Memory B cell (primary cell): ENCODE measurements at regions not wholly inside any gene's neighbourhood (a gene's known extent, or its start where the extent isn't known, plus 50 kb on each side); places are given as distances from the start of the nearest gene placed in this dataset.

ENCODE experiments used
- ATAC-seq: fragments of 150-1000 bp; cut with Tn5 transposase; 2 replicates; pipeline ENCODE4 v1.10.0; 2021; ENCODE audit warnings: low read depth, mild to moderate bottlenecking, moderate library complexity
- DNase-seq, 2 donors: peaks; one replicate each; pipeline ENCODE4 v3.0.0; 2022; ENCODE audit warnings: low spot score in 2 of 2
- H3K27ac Mint-ChIP-seq: one replicate; pipeline ENCODE4 v1.8.0; 2022; ENCODE audit warnings: mild to moderate bottlenecking, moderate library complexity, mixed read lengths
- H3K27me3 Mint-ChIP-seq: one replicate; pipeline ENCODE4 v1.8.0; 2022; ENCODE audit warnings: mixed read lengths
- H3K36me3 Mint-ChIP-seq: one replicate; pipeline ENCODE4 v1.8.0; 2022; ENCODE audit warnings: mild to moderate bottlenecking, mixed read lengths
- H3K4me1 Mint-ChIP-seq: one replicate; pipeline ENCODE4 v1.8.0; 2022; ENCODE audit warnings: mixed read lengths
- H3K4me3 Mint-ChIP-seq: one replicate; pipeline ENCODE4 v1.8.0; 2022; ENCODE audit warnings: mild to moderate bottlenecking, moderate library complexity, mixed read lengths
- H3K9me3 Mint-ChIP-seq: one replicate; pipeline ENCODE4 v1.8.0; 2022; ENCODE audit warnings: mixed read lengths

DNA sequence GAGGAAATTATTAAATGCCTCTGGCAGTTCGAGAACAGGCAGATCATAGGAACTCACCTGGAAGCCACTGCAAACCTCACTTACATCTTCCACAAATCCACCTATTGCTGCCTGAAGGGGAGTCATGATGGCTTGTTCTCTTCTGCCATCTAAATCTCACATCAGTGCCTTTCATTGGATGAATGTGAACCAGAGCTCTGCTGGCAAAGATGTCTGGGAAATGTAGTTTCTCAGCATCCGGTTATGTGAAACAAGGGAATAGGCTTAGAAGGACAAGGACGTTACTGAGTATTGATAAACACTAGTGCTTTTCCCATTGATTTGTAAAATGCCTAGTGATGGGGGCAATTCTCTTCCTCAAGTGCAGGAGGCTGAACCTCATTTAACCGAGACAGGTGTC lies 483.3 kb downstream of the ARHGEF28 start:
- Mint-ChIP-seq H3K36me3 (no peaks in the 10 kb centered on the region), H3K4me3 (no peak overlapping the region), H3K4me1 (no peaks in the 10 kb centered on the region), H3K27me3 (peaks cover 9% of the 10 kb centered on the region), H3K27ac (no peak overlapping the region), H3K9me3 (no peaks in the 10 kb centered on the region)
- no peak for ATAC-seq
- no peak for DNase-seq

DNA sequence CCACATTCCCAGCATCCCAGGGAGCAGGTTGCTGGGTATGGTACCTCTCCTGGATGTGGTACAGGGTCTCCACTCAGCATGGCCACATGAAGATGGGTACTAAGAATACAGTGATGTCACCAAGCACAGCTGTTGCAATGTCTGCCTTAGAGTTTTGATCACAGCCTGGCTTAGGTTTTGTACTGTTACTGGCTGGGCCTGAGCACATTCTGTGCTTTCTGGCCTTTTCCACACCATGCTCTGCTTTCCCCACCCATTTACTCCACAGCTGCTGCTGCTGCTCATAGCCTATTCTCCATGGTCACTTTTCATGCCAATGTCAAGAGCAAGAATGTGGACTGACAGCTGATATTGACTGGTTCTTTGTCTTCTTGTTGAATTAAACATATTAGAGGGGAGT lies 481.9 kb downstream of the ARHGEF28 start:
- H3K9me3 Mint-ChIP-seq = no peaks in the 10 kb centered on the region
- no peak overlapping the region for H3K4me3 Mint-ChIP-seq
- DNase-seq = no peak
- no peak overlapping the region for H3K27ac Mint-ChIP-seq
- no peaks in the 10 kb centered on the region for H3K36me3 Mint-ChIP-seq
- H3K27me3 Mint-ChIP-seq = peaks cover 13% of the 10 kb centered on the region
- no peak for ATAC-seq
- H3K4me1 Mint-ChIP-seq = no peaks in the 10 kb centered on the region

DNA sequence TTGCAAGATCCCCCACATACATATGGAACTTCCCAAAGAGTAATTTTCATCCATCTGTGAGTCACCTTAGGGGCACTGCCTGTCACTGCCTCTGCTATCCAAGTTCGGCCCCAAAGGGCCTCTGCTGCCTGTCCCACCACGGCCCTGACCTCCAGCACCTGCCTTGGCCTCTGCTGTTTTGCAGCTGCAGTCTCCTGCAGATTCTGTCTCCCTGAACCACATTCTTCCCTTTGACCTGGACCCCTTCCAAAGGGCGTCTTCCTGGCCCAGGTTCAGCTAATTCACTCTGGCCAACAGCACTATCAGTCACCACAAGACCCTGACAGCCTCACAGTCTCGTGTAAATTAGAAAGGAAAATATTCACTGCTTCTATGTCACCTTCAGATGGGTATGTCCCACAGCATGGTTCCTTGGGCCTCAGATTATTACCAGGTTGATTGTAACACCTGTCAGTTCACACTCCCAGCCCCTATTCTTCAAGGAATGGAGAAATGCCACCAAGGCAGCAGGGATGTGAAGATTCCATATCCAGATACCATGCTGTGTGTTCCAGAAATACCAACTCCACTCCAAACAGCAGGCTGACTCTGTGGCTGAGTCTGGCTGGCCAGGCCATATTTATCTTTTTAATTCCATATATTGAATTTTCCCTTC lies 479.3 kb downstream of the ARHGEF28 start:
- Mint-ChIP-seq H3K4me1 (no peaks in the 10 kb centered on the region), H3K9me3 (no peaks in the 10 kb centered on the region), H3K4me3 (no peak overlapping the region), H3K27me3 (peaks cover 13% of the 10 kb centered on the region), H3K36me3 (no peaks in the 10 kb centered on the region), H3K27ac (no peak overlapping the region)
- ATAC-seq (no peak), DNase-seq (no peak)

DNA sequence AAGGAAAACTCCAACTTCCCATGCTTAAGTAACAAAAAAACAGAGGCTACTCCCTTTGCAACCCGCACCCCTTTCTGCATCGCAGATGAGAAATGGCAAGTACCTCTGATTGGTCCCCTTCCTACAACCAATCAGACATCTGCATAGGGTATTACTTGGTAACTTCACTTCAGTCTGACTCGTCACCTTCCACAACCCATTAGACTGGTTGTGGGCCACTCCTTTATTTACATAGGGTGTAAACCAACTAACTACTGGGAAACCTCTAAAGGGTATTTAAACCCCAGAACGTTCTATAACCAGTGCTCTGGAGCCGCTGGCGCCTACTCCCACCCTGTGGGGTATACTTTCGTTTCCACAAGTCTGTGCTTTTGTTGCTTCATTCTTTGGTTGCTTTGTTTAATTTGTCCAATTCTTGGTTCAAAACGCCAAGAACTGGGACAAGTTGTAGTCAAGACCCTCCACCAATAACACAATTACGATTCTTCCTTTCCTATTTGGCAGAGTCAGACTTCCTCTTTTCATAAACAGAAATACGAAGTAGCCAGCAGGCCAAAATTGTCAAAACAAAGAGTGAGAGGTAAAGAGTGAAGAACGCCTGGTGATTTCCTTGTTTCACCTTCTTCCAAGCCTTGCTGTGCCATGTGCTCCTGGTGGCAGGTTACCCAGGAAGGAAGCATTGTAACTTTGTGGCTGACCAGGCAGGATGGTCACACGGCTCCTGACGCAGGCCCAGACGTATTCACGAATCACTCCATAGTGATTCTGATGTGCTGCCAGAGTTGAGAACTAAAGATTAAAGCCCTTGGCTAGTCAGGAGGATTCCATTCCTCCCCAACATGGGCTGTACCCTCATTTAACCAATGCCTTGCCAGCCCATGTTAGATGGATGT lies 477.4 kb downstream of the ARHGEF28 start:
- no peak for DNase-seq
- H3K27ac Mint-ChIP-seq = no peak overlapping the region
- no peaks in the 10 kb centered on the region for H3K4me1 Mint-ChIP-seq
- no peaks in the 10 kb centered on the region for H3K36me3 Mint-ChIP-seq
- no peak overlapping the region for H3K4me3 Mint-ChIP-seq
- no peaks in the 10 kb centered on the region for H3K9me3 Mint-ChIP-seq
- peaks cover 11% of the 10 kb centered on the region for H3K27me3 Mint-ChIP-seq
- ATAC-seq = no peak

DNA sequence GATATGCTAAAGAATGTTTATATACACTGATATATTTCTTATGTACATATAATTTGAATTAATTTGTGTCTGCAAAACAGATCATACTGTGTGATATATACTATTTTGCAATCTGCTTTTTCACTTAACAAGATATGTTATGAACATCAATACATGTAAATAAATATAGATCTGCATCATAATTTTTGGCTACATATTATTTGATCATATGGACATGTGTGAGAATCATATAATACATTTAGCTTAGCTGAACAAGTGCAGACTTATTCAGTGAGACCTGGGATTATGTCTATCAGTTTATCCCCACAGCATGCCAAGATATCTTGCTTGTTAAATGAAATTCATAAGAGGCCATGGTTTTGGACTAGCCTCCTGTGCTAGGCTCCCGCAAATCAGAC lies 474.3 kb downstream of the ARHGEF28 start:
- Mint-ChIP-seq H3K36me3 (no peaks in the 10 kb centered on the region), H3K4me1 (no peaks in the 10 kb centered on the region), H3K4me3 (no peak overlapping the region), H3K27ac (no peak overlapping the region), H3K9me3 (no peaks in the 10 kb centered on the region), H3K27me3 (peaks cover 3% of the 10 kb centered on the region)
- ATAC-seq = no peak
- DNase-seq = no peak

DNA sequence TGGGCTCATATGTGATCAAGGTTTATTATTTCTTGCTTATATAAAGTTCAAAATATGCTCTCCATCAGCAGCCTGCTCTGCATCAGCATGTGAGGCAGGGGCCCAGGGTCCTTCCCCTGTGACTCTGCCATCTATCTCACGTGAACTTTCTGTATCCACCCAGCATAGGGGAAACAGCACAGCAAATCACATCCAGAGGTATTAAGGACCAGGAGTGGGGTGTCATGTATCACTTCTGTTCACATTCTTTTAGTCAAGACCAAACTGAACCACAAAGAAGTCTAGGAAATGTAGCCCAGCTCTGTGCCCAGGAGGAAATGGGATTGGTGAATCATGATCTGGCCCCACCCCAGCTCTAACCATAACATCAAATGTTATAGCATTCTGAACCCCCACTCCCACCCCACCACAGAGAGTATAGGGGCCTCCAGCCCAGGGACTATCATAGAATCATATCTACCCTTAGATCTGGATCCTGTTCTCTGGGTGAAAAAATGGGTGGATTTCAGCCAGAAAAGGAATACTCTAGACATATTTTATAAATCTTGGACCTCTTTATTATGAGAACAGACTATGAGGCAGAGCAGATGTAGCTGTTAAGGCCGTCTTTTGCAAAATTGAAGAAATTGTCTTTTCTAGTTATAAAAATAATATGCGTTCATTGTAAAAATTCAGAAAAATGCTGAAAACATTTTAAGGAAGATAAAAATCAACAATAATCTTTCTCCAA lies 473.7 kb downstream of the ARHGEF28 start:
- no peaks in the 10 kb centered on the region for H3K4me1 Mint-ChIP-seq
- ATAC-seq (no peak), DNase-seq (no peak)
- H3K9me3 Mint-ChIP-seq = no peaks in the 10 kb centered on the region
- no peak overlapping the region for H3K27ac Mint-ChIP-seq
- no peaks in the 10 kb centered on the region for H3K36me3 Mint-ChIP-seq
- no peak overlapping the region for H3K4me3 Mint-ChIP-seq
- peaks cover 3% of the 10 kb centered on the region for H3K27me3 Mint-ChIP-seq

DNA sequence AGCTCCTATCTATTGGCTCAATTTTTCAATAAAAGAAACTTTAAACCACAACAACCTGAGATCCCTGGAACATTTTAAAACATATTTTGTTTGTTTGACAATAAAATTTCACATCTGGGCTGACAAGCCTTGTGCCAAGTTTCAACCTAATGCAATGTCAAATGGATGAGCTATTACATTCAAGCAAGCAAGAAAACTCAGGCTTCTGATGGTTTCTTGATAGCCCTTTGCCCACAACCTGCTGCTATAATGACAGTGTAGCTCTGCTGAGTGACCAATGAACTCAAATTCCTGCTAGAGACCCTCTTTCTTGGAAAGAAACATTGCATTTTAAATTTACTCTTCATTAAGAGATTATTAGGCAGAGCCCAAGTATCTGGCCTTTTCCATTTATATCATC lies 472.9 kb downstream of the ARHGEF28 start:
- peaks cover 3% of the 10 kb centered on the region for H3K27me3 Mint-ChIP-seq
- H3K9me3 Mint-ChIP-seq = no peaks in the 10 kb centered on the region
- no peak overlapping the region for H3K4me3 Mint-ChIP-seq
- DNase-seq = no peak
- no peaks in the 10 kb centered on the region for H3K36me3 Mint-ChIP-seq
- no peak overlapping the region for H3K27ac Mint-ChIP-seq
- no peaks in the 10 kb centered on the region for H3K4me1 Mint-ChIP-seq
- no peak for ATAC-seq

DNA sequence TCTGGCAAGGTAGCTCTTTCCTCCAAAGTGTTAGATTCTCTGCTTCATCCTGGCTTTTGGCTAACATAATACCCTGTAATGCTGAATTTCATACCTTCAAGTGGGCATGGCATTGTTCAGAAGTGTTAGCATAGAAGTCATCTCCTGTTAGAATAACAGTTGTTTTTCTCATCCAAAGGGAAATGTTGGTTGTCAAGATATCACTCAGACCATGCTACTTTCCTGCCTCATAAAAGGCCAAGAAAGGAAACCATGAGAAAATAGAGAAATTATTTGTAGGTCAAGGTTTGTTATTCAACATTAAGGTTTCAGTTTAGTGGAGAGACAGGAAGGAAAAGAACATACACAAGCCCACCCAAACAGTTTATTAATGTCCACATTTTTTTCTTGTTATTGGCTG lies 472.5 kb downstream of the ARHGEF28 start:
- Mint-ChIP-seq H3K27ac (no peak overlapping the region), H3K36me3 (no peaks in the 10 kb centered on the region), H3K4me3 (no peak overlapping the region), H3K4me1 (no peaks in the 10 kb centered on the region), H3K27me3 (peaks cover 1% of the 10 kb centered on the region), H3K9me3 (no peaks in the 10 kb centered on the region)
- ATAC-seq = no peak
- DNase-seq = no peak

DNA sequence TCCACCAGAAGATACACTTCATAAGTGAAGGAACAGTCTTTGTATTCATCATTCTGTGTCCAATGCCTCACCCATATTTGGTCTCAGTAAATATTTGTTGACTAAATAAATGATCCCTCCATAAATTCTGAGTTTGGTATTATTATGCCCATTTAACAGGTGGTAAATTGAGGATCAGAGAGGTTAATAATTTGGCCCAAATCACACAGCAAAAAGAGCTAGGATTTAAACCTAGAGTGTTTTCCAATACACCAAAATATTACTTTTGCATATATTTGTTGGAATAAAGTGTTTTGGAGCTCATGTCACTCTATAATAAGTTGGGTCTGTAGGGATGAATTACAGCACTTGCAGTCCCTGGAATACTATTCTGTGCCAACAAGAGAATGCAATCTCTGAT lies 470.3 kb downstream of the ARHGEF28 start:
- Mint-ChIP-seq H3K4me3 (no peak overlapping the region), H3K36me3 (no peaks in the 10 kb centered on the region), H3K4me1 (no peaks in the 10 kb centered on the region), H3K9me3 (no peaks in the 10 kb centered on the region), H3K27me3 (no peaks in the 10 kb centered on the region), H3K27ac (no peak overlapping the region)
- DNase-seq (no peak), ATAC-seq (no peak)

DNA sequence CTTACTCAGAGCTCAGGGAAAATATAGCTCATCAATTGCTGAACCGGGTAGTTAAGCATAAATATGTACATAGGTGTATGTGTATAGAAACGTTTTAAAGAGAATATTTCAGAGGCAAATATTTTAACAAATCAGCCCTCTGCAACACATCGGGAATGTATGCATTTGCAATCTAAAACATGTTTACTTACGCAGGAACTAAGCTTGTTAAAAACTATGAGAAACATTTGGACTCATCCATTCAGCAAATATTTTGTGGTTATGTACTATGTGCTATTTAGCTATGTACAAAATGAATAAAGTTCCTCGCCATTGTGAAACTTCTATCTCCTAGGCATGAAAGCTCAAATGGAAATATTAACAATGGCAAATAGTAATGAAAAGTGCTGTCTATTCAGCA lies 469.9 kb downstream of the ARHGEF28 start:
- ATAC-seq (no peak), DNase-seq (no peak)
- H3K27me3 Mint-ChIP-seq = no peaks in the 10 kb centered on the region
- no peaks in the 10 kb centered on the region for H3K9me3 Mint-ChIP-seq
- no peak overlapping the region for H3K27ac Mint-ChIP-seq
- no peaks in the 10 kb centered on the region for H3K4me1 Mint-ChIP-seq
- no peaks in the 10 kb centered on the region for H3K36me3 Mint-ChIP-seq
- H3K4me3 Mint-ChIP-seq = no peak overlapping the region

DNA sequence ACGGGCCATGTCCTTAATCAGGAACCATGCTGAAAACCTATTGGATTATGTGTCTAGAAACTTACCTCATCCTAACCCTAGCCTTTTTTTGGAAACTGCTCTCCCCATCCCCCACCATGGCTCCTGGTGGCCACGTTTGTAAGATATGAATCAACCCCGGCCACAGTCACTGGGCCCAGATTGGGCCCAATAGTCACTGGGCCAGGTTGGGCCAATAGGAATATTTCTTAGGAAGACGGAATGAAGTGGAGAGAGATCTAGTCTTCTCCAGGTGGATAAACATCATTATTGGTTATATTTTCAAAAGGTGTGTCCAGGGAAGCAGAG lies 468.7 kb downstream of the ARHGEF28 start:
- Mint-ChIP-seq H3K36me3 (no peaks in the 10 kb centered on the region), H3K27ac (no peak overlapping the region), H3K27me3 (no peaks in the 10 kb centered on the region), H3K4me3 (no peak overlapping the region), H3K4me1 (no peaks in the 10 kb centered on the region), H3K9me3 (no peaks in the 10 kb centered on the region)
- DNase-seq (no peak), ATAC-seq (no peak)

DNA sequence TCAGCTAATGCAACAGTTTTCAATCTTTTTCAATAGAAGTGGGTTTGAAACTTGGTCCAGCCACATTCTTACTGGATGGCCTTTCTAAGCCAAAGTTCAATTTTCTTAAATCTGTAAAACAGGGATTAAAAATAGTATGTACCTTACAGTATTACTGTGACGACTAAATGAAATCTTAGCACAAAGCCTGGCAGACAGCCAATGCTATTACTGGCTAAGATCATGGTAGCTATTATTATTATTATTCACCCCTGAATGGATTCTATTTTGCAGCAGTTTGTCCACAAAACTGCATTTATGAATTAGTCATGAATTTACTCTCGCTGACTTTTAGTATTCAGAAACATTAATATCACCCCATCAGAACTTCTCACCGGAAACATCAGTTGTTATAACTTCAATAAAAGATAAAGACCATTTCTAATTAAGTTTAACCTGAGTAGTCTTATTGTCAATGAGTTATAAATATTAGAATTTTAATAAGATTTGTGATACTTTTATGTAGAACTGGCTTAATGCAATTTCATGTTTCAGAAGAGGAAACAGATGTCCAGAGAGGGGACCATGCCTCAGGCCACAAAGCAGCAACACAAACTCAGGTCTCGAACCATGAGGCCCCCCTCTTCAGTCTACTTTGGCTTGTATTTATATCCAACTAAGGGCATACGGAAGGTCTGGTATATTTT lies 468.2 kb downstream of the ARHGEF28 start:
- H3K4me1 Mint-ChIP-seq = no peaks in the 10 kb centered on the region

DNA sequence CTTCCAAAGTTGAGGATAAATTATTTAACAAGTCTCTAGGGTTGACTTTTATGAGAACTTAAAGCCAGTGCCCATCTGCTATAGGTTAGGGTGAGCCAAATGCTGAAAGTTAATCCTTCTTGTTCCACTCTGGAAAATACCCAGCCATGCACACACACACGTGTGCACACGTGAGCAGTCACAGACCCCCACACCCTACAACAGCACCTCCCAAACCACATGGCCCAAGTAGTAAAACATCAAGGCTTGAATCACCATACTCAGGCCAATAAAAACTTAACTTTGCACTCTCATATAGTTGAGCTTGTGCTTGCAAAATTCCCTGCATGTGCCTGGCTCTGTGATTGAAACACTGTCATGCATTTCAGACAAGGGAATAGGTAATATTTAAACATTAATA lies 467.6 kb downstream of the ARHGEF28 start:
- DNase-seq = no peak
- no peak overlapping the region for H3K4me3 Mint-ChIP-seq
- ATAC-seq = no peak
- H3K9me3 Mint-ChIP-seq = no peaks in the 10 kb centered on the region
- H3K36me3 Mint-ChIP-seq = no peaks in the 10 kb centered on the region
- no peak overlapping the region for H3K27ac Mint-ChIP-seq
- no peaks in the 10 kb centered on the region for H3K27me3 Mint-ChIP-seq
- no peaks in the 10 kb centered on the region for H3K4me1 Mint-ChIP-seq

More for the DNA sequence above, 468.2 kb downstream of the ARHGEF28 start:
- Mint-ChIP-seq H3K27ac (no peak overlapping the region), H3K36me3 (no peaks in the 10 kb centered on the region), H3K9me3 (no peaks in the 10 kb centered on the region), H3K4me3 (no peak overlapping the region), H3K27me3 (no peaks in the 10 kb centered on the region)
- DNase-seq (no peak), ATAC-seq (no peak)

DNA sequence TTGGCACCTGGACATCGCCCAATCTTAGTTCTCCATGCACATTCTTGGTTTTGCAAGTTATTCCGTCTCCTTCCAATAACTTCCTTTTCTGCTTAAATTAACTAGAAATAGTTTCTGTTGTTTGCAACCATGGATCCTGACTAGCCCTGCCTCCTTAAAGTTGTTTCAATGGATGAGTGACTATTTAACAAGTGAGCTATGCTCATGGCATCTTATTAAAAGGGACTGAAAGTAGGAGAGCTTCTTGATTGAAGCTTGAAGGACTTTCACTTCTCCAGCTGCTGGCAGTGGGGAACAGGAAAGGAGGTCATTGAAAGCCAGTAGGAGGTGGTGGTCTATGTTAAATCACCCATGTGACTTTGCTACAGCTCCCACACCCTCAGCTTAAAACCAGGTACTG lies 466.8 kb downstream of the ARHGEF28 start:
- Mint-ChIP-seq H3K36me3 (no peaks in the 10 kb centered on the region), H3K27me3 (no peaks in the 10 kb centered on the region), H3K4me1 (no peaks in the 10 kb centered on the region), H3K4me3 (no peak overlapping the region), H3K9me3 (no peaks in the 10 kb centered on the region), H3K27ac (no peak overlapping the region)
- DNase-seq = no peak
- no peak for ATAC-seq
